GM18907 (cell line): ENCODE measurements at regions not wholly inside any gene's neighbourhood (a gene's known extent, or its start where the extent isn't known, plus 50 kb on each side); places are given as distances from the start of the nearest gene placed in this dataset.
"Not testable (repeated sequence)": the region's sequence is repeated elsewhere in the genome, so short reads cannot be mapped to it uniquely, and the experiment has no call there.

ENCODE experiments used
- ATAC-seq: cut with Tn5 transposase; IDR thresholded peaks from one replicate; pipeline ENCODE4 v1.9.1; 2021; ENCODE audit warnings: mild to moderate bottlenecking, moderate library complexity; ENCODE audit not compliant: unreplicated experiment

- ATAC-seq = no peak
Measured at GRCh38 chr2:39570614-39571013, 95.1 kb upstream of the TMEM178A start.

DNA sequence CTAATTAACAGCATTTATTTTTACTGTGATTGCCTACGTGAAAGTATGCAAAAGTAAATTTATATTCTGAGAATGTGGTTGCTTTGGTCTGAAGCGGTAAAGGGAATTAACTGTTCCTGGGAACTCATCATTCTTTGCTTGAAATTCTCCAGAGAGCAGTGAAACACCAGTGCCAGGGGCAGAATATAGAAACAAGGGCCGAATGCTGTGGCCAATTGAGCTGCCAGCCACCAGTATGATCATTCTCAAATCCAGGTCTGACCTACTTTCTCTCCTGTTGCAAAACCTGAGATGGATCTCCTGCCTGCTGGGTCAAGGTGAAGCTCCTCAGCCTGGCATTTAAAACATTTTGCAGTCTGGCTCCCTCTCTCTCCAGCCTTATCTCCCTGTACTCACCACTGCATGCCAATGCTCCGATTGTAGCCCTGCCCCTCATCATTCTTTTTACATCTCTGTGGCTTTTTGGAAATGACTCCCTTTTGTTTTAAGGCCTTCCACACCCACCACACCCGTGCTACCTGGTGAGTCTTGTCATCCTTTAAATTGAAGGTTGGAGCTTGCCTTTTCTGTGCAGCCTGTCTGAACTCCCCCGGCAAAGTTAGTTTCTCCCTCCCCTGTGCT lies 94.5 kb upstream of the TMEM178A start:
- no peak for ATAC-seq

DNA sequence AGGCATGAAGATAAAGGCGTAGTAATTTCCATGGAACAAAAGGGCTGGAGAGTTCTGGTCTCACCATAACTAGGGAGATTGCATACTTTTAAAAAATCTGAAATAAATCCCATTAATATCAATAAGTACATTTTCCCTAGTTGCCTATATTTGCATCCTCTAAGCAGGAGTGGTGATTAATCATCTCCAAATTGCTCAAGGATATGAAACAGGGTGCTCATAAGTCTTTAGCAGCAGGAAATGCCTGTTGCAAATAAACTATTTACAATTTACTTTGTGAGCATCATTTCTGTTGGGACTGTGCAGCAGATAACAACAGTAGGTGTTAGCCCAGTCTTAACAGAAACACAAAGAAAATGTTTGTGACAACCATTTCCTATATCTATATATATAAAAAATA lies 92.4 kb upstream of the TMEM178A start:
- no peak for ATAC-seq

GRCh38 chr2:39581866-39582265 lies 83.9 kb upstream of the TMEM178A start:
- no peak for ATAC-seq

- no peak for ATAC-seq
Measured at GRCh38 chr2:39583213-39583612, 82.5 kb upstream of the TMEM178A start.

DNA sequence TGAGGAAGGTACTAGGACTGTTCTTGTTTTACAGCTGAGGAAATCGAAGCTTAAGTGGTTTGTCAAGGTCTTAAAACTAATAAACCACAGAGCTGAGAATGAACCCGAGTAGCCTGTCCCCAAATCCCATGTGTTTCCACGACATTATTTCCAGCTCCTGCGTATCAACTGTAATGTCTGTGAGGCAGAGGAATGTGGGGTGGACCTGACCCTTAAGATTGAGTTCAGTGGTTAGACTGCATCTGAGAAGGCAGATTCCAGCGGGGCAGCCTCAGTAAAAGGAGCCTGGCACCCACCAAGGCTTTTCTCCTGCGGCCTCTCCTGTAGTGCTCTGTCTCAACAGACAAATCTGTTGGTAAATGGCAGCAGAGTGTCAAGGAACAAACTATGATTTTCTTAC lies 81.9 kb upstream of the TMEM178A start:
- no peak for ATAC-seq

- ATAC-seq = no peak
Measured at GRCh38 chr2:39584283-39584965, 81.3 kb upstream of the TMEM178A start.

- ATAC-seq = not testable (repeated sequence)
Measured at GRCh38 chr2:39585531-39585930, 80.2 kb upstream of the TMEM178A start.

- no peak for ATAC-seq
Measured at GRCh38 chr2:39587168-39587567, 78.5 kb upstream of the TMEM178A start.

DNA sequence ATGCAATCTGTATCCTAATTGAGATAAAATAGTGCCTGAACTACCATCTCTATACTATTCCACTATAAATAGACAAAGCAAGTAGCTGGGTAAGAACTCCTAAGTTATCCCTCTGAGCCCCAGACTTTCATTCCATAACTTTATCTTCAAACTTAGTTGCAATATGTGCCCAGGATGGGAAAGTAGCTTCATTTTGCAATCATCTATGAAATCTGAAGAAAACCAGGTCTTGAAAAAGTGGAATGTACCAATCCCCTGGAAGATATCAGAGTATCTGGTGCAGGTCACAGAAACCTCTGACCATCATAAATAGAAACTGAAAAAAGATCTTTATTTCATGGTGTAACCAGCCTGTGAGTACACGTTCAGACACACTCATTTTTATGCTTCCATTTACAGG lies 78.1 kb upstream of the TMEM178A start:
- ATAC-seq = no peak

DNA sequence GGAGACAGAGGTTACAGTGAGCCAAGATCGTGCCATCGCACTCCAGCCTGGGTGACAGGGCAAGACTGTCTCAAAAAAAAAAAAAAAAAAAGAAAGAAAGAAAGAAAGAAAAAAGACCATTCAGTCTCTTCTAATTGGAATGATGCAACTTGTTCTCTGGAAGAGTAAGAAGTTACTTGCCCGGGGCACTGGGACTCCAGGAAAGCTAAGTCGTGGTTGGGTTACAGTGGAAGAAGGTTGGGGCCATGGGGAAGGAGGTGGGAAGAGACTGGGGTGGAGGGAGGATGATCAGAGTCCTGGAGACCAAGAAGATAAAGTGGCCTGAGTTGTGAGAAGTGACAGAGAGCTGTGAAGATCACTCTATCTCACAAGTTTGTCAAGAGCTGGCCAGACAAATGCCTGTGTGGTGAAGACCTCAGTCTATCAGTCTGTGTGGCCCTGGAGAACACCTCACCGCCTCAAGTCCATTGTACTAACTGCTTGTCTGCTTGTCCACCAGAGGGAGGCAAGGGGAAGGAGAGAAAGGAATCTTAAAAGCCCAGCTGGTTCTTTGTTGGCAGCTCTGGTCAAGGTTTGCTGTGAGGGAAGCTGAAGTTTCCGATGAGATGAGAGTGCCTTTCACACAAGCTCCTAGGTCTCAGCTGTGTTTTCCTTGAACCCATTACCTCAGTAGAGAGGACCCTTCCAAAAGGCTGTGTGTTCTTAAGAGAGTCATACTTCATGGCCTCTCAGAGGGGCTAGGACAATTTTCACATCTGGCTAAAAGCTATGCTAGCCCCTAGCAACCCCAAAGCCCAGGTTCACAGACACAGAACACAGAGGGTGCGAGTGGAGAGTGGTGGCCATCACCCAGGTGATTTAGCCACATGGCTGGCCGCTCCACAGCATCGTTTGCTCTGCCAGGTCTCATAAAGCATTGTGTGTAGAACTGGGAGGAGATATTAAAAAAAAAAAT lies 72.0 kb upstream of the TMEM178A start:
- no peak for ATAC-seq

- no peak for ATAC-seq
Measured at GRCh38 chr2:39595116-39595515, 70.6 kb upstream of the TMEM178A start.

- no peak for ATAC-seq
Measured at GRCh38 chr2:39597314-39597713, 68.4 kb upstream of the TMEM178A start.

GRCh38 chr2:39602616-39603015 lies 63.1 kb upstream of the TMEM178A start:
- no peak for ATAC-seq

DNA sequence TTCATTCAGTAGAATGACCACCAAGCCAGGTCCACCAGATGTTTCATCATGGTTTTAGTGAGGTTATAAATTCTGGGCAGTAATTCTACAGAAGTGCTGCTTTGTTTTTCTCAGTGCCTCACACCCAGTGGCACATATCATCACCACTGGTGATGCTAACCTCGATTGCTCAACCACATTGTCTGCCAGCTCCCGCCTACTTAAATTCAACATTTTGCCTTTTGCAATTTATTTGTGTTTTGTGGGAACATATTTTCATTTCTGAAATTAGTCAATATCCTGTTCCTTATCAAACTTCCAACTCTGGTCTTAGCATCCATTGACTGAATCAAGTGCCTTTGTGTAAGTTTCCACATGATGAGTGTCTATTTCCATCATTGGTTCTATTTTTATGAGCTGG lies 62.3 kb upstream of the TMEM178A start:
- ATAC-seq = no peak

GRCh38 chr2:39604866-39605265 lies 60.9 kb upstream of the TMEM178A start:
- no peak for ATAC-seq

- ATAC-seq = no peak
Measured at GRCh38 chr2:39606585-39606984, 59.1 kb upstream of the TMEM178A start.

- no peak for ATAC-seq
Measured at GRCh38 chr2:39607538-39608262, 58.0 kb upstream of the TMEM178A start.

DNA sequence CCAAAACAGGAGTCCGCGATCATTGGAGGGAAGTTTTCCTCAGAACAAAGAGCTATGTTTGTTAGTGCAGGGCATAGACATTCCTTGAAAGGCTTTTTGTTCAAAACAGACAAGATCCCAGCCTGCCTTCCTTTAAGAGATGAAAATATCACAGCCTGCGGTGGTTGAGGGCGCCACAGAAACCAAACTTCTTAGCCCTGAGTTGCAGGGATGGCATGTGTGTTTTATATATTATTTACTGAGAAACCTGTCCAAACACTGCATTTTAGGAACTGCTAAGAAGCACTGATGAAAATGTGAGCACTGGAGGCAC lies 57.5 kb upstream of the TMEM178A start:
- no peak for ATAC-seq

DNA sequence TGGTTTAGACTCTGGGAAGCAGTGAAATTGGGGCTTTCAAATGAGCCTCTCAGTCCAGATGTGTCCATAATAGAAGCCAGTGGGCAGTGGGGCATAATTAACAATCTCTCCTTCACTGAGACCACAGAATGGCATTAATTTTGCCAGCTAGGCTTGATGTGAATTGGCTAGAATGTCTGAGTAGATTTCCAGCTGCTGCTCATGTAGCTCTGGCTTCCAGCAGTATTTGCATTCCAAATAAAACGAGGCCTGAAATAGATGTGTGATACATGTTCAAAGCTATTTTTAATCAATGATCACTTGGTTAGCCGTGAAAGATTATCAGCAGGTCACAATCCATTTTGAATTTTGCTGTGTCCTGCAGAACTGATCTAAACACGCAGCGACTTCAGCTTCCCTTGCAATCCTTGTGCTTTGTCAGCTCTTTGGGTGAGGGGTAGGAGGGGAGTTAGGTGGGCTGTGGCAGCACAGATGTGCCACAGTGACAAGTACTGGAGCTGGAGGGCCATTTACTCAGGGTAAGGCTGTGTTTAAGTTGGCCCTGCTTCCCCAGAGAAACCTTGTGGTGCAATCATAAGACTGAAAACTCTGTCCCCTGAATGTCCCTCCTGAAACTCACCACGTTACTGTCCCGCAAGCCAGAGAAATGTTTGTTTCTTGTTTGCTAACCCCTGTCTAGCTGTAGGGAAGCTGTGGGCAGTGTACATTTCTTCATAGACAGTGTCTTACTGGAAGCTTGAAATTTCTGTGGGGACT lies 56.9 kb upstream of the TMEM178A start:
- ATAC-seq = no peak

- ATAC-seq = no peak
Measured at GRCh38 chr2:39609917-39610316, 55.8 kb upstream of the TMEM178A start.
